ENCODE measurements at regions not wholly inside any gene's neighbourhood (a gene's known extent, or its start where the extent isn't known, plus 50 kb on each side); places are given as distances from the start of the nearest gene placed in this dataset.

- Histone ChIP-seq H3K4me1 (ENCODE audit: control insufficient read depth, insufficient read depth, low read length) (peaks cover 1% of the 10 kb centered on the region; the same call in 1 of the 2 replicates), H2BK20ac (ENCODE audit: low read depth, low read length) (no peak overlapping the region), H2AK9ac (replicated peaks; ENCODE audit: low read depth, low read length, poor library complexity) (no peak overlapping the region), H2AK5ac (ENCODE audit: low read depth, low read length) (no peak overlapping the region), H3K4me2 (ENCODE audit: low read depth, low read length) (no peak overlapping the region), H2AFZ (replicated peaks; ENCODE audit: low read length, poor library complexity) (no peak overlapping the region), H2BK5ac (ENCODE audit: low read depth, low read length, poor library complexity, severe bottlenecking) (no peak overlapping the region), H2BK120ac (ENCODE audit: low read depth, low read length) (no peak overlapping the region), H3K4me3 (ENCODE audit: insufficient read depth, low read depth, low read length) (no peak overlapping the region), H3K56ac (ENCODE audit: extremely low read depth, insufficient read depth, low read length) (no peak overlapping the region), H3K9me1 (ENCODE audit: insufficient read depth, low read length) (no peaks in the 10 kb centered on the region), H3K9ac (ENCODE audit: low read depth, low read length) (no peak overlapping the region), H3K14ac (replicated peaks; ENCODE audit: low read depth, low read length) (no peak overlapping the region), H4K8ac (ENCODE audit: low read depth in 2 of 2, low read length in 2 of 2) (no peak overlapping the region), H4K5ac (ENCODE audit: low read depth, low read length) (no peak overlapping the region), H3K9me3 (ENCODE audit: control insufficient read depth, insufficient read depth, low read length) (peaks cover 8% of the 10 kb centered on the region), H3K27ac (ENCODE audit: insufficient read depth, low read length) (no peak overlapping the region), H2BK15ac (ENCODE audit: low read depth, low read length) (no peak overlapping the region), H4K20me1 (ENCODE audit: insufficient read depth, low read length) (no peaks in the 10 kb centered on the region), H3K4ac (ENCODE audit: low read depth, low read length) (no peak overlapping the region), H4K91ac (ENCODE audit: insufficient read depth, low read depth, low read length) (no peak overlapping the region), H3K79me1 (ENCODE audit: low read depth in 1 of 2, low read length in 2 of 2) (no peaks in the 10 kb centered on the region), H3K18ac (ENCODE audit: low read depth, low read length) (no peak overlapping the region), H3K27me3 (ENCODE audit: control insufficient read depth, insufficient read depth, low read length) (peaks cover 45% of the 10 kb centered on the region), H3K23ac (ENCODE audit: low read depth, low read length) (no peak overlapping the region), H3K36me3 (ENCODE audit: control insufficient read depth, insufficient read depth, low read length) (no peaks in the 10 kb centered on the region)
- ChIA-PET POLR2A (ENCODE audit: unreplicated experiment) (no interaction called here), CTCF (no interaction called here)
- dilution Hi-C loops (cut with HindIII; ENCODE audit: low sequenced_read_pairs, unreplicated experiment) (no loop called here), intact Hi-C loops (cut with micrococcal nuclease) (no loop called here), in situ Hi-C loops (cut with MboI; ENCODE audit: low sequenced_read_pairs) (loop anchor here (25.0 kb wide), 1 partner anchor 901 kb away; no protein-coding TSS in a partner anchor)
- BruUV-seq (replicated peaks) = no TSS peak
- TF ChIP-seq RFX5 (IDR thresholded peaks at IDR 0.05; ENCODE audit: low read depth, low read length) (no peak), BHLHE40 (IDR thresholded peaks at IDR 0.05; ENCODE audit: low read depth, low read length) (no peak), FOS (IDR thresholded peaks at IDR 0.05; ENCODE audit: low read depth, low read length) (no peak), MAZ (IDR thresholded peaks at IDR 0.05; ENCODE audit: borderline replicate concordance, low read depth, low read length) (no peak), RCOR1 (IDR thresholded peaks at IDR 0.05; ENCODE audit: insufficient replicate concordance, low read length) (no peak), USF2 (IDR thresholded peaks at IDR 0.05; ENCODE audit: low read depth, low read length) (no peak), CHD1 (IDR thresholded peaks at IDR 0.05; ENCODE audit: low read depth, low read length) (no peak), POLR2A (IDR thresholded peaks at IDR 0.05; ENCODE audit: low read depth, low read length) (no peak), CTCF (conservative IDR thresholded peaks at IDR 0.05; ENCODE audit: low read depth, low read length) (no peak), CEBPB (IDR thresholded peaks at IDR 0.05; ENCODE audit: low read depth, low read length) (no peak), ELK1 (IDR thresholded peaks at IDR 0.05; ENCODE audit: borderline replicate concordance, low read depth, low read length) (no peak), NFE2L2 (IDR thresholded peaks at IDR 0.05; ENCODE audit: low read depth, low read length) (no peak), RAD21 (IDR thresholded peaks at IDR 0.05; ENCODE audit: low read length) (no peak), MAFK (IDR thresholded peaks at IDR 0.05; ENCODE audit: low read depth, low read length) (no peak), MXI1 (IDR thresholded peaks at IDR 0.05; ENCODE audit: borderline replicate concordance, low read depth, low read length) (no peak), SMC3 (IDR thresholded peaks at IDR 0.05; ENCODE audit: low read depth, low read length) (no peak)
- no CpG with 5 or more reads among the region's 5 CpGs for WGBS, 2 experiments (ENCODE audit: extremely low coverage in 2 of 2, insufficient read length in 1 of 2)
- ATAC-seq (ENCODE audit: low read depth) (no peak), DNase-seq (no peak)
These were observed 171.0 kb downstream of the ANAPC1 start for GRCh38 chr2:111712940-111713515.
